Ovary (tissue), 7 donors: ENCODE measurements at regions not wholly inside any gene's neighbourhood (a gene's known extent, or its start where the extent isn't known, plus 50 kb on each side); places are given as distances from the start of the nearest gene placed in this dataset.
"Not testable (repeated sequence)": the region's sequence is repeated elsewhere in the genome, so short reads cannot be mapped to it uniquely, and the experiment has no call there.

ENCODE experiments used
- DNase-seq, 5 donors: peaks; one replicate each; pipeline ENCODE4 v3.0.0-alpha.2; 2019 to 2020
- H3K27ac ChIP-seq, 2 donors: fragments of 200-600 bp; one replicate each; pipeline versions ENCODE4 v1.5.1 to v1.8.0; 2019 to 2022
- H3K27me3 ChIP-seq: fragments of 200-600 bp; one replicate; pipeline ENCODE4 v1.8.0; 2022
- H3K36me3 ChIP-seq: fragments of 200-600 bp; sonication (generic); one replicate; pipeline ENCODE4 v1.5.1; 2019
- H3K4me1 ChIP-seq: one replicate; pipeline ENCODE4 v1.8.1; 2013; ENCODE audit warnings: mild to moderate bottlenecking, moderate library complexity; ENCODE audit not compliant: insufficient read depth
- H3K4me3 ChIP-seq: fragments of 200-600 bp; sonication (generic); one replicate; pipeline ENCODE4 v1.5.1; 2017
- H3K9me3 ChIP-seq, 2 donors: fragments of 200-600 bp in 1 of 2; sonication (generic) in 1 of 2; one replicate each; pipeline versions ENCODE4 v1.5.1 to v1.8.1; 2013 to 2019; ENCODE audit warnings: mild to moderate bottlenecking in 1 of 2, moderate library complexity in 1 of 2
- WGBS, 3 donors: extraction: QIAGEN DNeasy Blood & Tissue Kit in 1 of 3; methylation state at CpG; one replicate each; pipeline versions ENCODE4 v1.1.5 to v1.1.7; 2013 to 2017; 5-methylcytosine and 5-hydroxymethylcytosine counted together
- intact Hi-C, 4 donors: fragments of 100-400 bp; cut with DNase I; formaldehyde crosslinking; loops; one replicate each; pipeline versions ENCODE4 v1.11.0 to v1.15.1; 2022 to 2023
- donor health status: DM: no; HTN: no; CAD: no; lungs with moderate emphysema.
- donor health status: DM: no; HTN: no; CAD: no.
- donor health status: Bipolar disorder and iron deficiency.
- donor health status: DM: no; HTN: no; CAD: no.
- donor health status: DM: yes; HTN: yes; CAD: no.

DNA sequence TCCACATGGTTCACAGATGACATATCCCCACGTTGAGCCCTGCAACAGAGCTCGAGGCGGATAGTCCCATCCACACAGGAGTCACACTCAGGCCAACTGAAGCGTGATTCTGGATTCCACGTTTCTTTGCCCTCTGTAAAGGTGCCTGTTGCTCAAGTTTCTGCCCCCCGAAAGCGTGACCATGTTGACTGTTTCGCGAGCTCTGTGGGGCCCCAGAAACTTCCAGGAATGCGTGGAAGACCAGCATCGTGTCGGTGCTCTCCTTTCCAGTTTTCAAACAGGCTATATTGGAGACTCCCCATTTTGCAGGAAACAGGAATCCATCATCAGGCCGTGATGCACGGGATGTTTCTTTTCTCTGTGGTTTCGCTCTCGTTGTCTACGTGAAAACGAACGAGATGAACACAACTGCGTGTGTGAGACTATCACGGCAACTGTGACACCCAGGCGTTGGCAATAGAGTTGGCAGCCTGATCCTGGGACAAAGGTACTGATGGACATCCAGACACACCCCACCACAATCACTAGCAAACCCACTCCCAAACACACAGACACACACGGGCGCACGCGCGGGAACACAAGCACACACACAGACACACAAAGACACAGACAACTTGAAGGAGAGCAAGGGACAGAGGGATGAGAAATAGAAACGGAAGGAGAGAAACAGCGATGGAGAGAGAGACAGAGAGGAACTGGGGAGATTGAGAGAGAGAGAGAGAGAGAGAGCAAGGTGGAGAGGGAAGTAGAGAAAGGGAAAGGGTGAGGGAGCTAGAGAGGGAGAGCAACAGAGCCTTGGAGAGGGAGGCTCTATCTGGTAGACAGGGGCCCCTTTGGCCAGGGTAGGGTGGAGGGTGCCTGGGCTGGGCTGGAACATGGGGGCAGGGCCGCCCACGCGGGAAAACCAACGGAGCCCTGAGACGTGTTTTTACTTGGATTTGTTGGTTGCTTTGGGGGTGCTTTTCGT lies 1609.3 kb downstream of the SPATA31A7 start:
- intact Hi-C loops, H3K27me3 ChIP-seq, H3K9me3 ChIP-seq, H3K4me1 ChIP-seq, H3K36me3 ChIP-seq, H3K27ac ChIP-seq, H3K4me3 ChIP-seq: not testable (repeated sequence)
- WGBS, 3 donors = 19% methylated on average over 35 of the region's 35 CpGs
- DNase-seq = peak in 1 of 5 donors; percentile 34

DNA sequence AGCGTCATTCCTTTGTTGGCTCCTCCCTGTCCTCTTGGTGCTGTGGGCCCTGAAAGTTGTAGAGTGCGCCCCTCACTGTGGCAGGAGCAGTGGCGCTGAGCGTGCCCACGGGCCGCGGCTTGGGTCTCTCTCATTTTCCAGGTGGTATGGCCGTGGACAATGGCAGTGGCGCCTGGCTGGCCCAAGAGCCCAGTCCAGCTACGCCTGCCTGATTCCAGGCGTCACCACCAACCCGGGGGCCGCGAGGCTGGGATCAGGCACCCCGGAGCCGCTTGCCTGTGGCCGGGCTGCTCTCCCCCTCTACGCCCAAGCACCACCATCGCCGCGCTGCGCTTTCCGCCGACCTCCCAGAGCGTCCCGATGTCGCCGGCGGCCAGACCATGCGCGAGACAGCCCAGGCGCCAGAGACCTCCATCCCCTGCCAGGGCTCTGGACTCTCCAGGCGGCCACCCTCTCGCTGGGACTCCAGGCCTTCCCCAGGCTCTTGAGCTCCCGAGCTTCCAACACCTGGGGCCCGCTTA lies 1610.1 kb downstream of the SPATA31A7 start:
- H3K4me1 ChIP-seq, H3K36me3 ChIP-seq, intact Hi-C loops, H3K9me3 ChIP-seq, H3K27ac ChIP-seq, H3K27me3 ChIP-seq, H3K4me3 ChIP-seq: not testable (repeated sequence)
- peak in 1 of 5 donors; percentile 43 for DNase-seq
- WGBS, 3 donors = 15 to 17% (median 16%) methylated on average over 29 to 36 of the region's 36 CpGs

DNA sequence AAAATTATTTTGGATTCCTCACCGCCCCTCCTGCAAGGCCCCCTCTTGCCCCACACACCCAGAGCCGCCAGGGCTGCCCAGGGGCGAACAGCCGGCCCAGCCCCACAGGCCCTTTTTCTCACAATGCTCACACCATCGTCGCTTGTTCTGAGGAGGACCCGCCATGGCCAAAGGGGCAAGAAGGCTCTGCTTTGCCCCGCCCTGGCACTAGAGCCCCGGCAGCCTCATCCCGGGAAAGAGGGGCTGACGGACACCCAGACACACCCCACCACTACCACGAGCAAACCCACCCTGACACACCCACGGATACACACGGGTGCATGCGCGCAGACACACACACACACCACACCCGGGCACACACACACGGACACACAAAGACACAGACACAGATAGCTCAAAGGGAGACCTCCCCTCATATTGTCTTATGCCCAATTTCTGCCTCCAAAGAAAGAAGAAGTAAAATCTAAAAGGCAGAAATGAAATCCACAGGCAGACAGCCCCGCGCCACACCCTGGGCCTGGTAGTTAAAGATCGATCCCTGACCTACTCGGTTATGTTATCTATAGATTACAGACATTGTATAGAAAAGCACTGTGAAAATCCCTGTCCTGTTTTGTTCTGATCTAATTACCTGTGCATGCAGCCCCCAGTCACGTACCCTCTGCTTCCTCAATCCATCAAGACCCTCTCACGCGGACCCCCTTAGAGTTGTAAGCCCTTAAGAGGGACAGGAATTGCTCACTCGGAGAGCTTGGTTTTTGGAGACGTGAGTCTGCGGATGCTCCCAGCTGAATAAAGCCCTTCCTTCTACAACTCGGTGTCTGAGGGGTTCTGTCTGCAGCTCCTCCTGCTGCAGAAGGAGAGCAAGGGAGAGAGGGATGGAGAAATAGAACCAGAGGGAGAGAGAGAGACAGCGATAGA lies 1610.9 kb downstream of the SPATA31A7 start:
- H3K4me3 ChIP-seq = not testable (repeated sequence)

DNA sequence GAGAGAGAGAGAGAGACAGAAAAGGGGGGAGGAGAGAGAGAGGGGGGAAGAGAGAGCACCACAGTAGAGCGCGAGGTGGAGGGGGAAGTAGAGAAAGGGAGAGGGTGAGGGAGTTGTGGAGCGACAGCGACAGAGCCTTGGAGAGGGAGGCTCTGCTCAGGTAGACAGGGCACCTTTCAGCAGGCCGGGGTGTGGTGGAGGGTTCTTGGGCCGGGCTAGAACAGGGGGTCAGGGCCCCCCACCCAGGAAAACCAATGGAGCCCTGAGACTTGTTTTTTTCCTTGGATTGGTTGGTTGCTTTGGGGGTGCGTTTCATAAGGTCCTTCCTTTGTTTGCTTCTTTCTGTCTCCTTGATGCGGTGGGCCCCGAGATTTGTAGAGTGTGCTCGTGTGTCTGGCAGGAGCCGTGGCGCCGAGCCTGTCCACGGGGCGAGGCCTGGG lies 1611.6 kb downstream of the SPATA31A7 start:
- H3K4me3 ChIP-seq, DNase-seq, H3K4me1 ChIP-seq, H3K27me3 ChIP-seq, intact Hi-C loops, H3K9me3 ChIP-seq, H3K36me3 ChIP-seq, H3K27ac ChIP-seq: not testable (repeated sequence)
- WGBS, 3 donors = 27 to 34% (median 28%) methylated on average over 15 of the region's 15 CpGs

More for the DNA sequence above, 1610.9 kb downstream of the SPATA31A7 start:
- H3K4me1 ChIP-seq, H3K36me3 ChIP-seq, H3K9me3 ChIP-seq, H3K27ac ChIP-seq, H3K27me3 ChIP-seq, intact Hi-C loops: not testable (repeated sequence)
- peak in 1 of 5 donors; percentile 34 for DNase-seq
- 28 to 33% (median 29%) methylated on average over 29 to 30 of the region's 30 CpGs for WGBS, 3 donors

DNA sequence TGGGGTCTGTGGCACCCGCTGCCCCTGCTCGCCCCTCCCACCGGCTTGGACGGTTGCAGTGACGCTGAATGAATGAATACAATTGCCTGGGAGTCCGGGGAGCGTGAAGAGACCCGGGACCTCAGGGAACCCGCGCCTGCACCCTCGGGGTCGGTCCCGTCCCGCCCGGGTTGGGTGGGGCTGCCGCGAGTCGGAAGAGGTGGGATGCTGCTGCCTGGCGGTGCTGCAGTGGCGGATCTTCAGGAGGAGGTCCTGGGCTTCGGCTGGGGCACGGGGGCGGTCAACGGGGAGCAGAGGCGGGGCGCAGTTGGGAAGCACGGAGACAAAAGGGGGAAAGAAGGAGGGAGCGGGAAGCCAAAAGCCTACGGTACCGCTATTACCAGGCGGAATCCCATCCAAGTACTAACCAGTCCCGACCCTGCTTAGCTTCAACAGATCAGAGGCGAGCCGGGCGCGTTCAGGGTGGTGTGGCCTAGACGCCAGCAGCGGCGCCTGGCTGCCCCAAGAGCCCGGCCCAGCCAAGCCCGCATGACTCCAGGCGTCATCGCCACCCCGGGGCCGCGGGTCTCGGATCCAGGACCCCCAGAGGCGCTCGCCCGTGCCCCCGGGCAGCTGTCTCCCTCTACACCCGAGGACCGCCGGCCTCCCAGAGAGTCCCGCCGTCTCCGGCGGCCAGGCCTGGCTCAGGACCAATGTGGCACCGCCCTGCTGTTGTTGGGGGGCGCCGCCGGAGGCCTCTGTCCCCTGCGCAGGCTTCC lies 1612.3 kb downstream of the SPATA31A7 start:
- H3K36me3 ChIP-seq, H3K4me1 ChIP-seq, intact Hi-C loops, H3K27me3 ChIP-seq, H3K9me3 ChIP-seq, H3K27ac ChIP-seq: not testable (repeated sequence)
- WGBS, 3 donors = 2 to 7% (median 4%) methylated on average over 63 of the region's 63 CpGs
- peak; percentile 20 to 75 (median 61) for DNase-seq
- H3K4me3 ChIP-seq = peak overlapping the region; percentile 25

DNA sequence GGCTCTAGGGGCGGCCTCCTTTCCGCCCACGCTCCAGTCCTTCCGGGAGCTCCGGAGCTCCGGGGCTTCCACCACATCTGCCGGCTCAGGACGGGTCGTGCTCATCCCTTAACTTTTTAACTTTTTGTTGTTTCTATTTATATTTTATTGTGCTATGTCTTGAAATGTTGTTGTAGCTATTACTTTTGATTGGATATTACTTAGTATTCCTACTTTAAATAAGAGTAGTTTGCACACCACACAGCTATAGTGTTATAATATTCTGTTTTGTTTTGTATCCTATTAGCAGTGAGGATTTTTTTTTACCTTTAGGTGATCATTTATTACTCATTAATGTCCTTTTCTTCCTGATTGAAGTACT lies 1612.9 kb downstream of the SPATA31A7 start:
- intact Hi-C loops, H3K4me1 ChIP-seq, H3K9me3 ChIP-seq, DNase-seq, H3K27ac ChIP-seq, H3K27me3 ChIP-seq, H3K36me3 ChIP-seq: not testable (repeated sequence)
- peak overlapping the region; percentile 25 for H3K4me3 ChIP-seq
- WGBS, 3 donors = 8 to 17% (median 15%) methylated on average over 9 of the region's 9 CpGs

DNA sequence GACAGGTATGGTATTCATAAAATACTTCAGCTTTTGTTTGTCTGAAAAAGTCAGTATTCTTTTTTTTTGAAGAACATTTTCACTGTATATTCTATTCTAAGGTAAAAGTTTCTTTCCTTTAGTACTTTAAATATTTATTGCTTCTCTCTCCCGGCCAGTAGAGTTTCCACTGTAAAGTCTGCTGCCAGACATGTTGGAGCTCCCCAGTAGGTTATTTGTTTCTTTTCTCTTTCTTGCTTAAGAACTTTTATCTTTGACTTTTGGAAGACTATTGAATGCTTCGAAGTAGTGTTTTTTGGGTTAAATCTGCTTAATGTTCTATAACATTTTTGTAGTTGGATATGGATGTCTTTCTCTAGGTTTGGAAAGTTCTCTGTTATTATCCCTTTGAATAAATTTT lies 1613.3 kb downstream of the SPATA31A7 start:
- intact Hi-C loops, DNase-seq: not testable (repeated sequence)
- WGBS, 3 donors = 44 to 46% (median 45%) methylated on average over 2 of the region's 2 CpGs

DNA sequence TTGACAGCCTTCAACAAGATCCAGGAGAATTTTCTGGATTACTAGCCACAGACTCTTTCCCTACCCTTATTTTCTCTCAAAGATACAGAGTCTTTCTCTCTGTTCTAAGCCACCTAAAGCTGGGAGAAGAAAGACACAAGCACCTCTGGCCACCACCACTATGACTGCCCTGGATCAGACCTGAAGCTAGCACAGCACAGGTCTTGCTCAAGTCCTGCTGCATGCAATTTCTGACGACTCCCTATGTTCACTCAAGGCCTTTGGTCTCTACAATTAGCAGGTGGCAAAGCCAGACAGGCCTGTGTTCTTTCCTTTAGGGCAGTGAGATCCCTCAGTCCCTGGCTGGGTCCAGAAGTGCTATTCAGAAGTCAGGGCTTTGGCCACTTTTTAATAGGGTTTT lies 1614.5 kb downstream of the SPATA31A7 start:
- intact Hi-C loops, DNase-seq, H3K4me3 ChIP-seq, H3K36me3 ChIP-seq, H3K9me3 ChIP-seq, H3K27me3 ChIP-seq, H3K27ac ChIP-seq, H3K4me1 ChIP-seq: not testable (repeated sequence)
- WGBS, 3 donors = 20 to 30% (median 24%) methylated on average over 1 of the region's 1 CpG

More for the DNA sequence above, 1613.3 kb downstream of the SPATA31A7 start:
- not testable (repeated sequence) for H3K4me1 ChIP-seq, H3K36me3 ChIP-seq, H3K9me3 ChIP-seq, H3K4me3 ChIP-seq, H3K27me3 ChIP-seq, H3K27ac ChIP-seq

DNA sequence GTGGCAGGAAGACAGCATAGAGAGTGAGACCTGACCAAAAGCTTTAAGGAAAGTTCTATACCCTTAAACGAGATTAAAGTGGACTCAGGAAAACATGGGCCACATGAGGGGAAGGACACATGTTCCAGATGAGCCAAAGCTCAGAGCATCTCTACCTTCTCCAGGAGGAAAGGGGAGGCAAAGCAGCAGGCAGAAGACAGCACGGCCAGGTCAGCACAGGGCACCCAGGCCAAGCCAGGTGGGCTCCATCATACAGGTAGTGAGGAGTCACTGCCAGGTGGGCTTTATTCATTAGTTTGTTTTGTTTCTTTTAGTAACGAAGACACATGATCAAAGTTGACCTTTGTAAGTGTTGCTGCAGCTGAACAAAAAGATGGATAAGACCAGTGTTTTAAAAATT lies 1617.6 kb downstream of the SPATA31A7 start:
- H3K36me3 ChIP-seq, intact Hi-C loops, H3K4me1 ChIP-seq, H3K27ac ChIP-seq, H3K27me3 ChIP-seq, DNase-seq, H3K4me3 ChIP-seq, H3K9me3 ChIP-seq: not testable (repeated sequence)
- WGBS, 3 donors = 34 to 38% (median 36%) methylated on average over 3 of the region's 3 CpGs

DNA sequence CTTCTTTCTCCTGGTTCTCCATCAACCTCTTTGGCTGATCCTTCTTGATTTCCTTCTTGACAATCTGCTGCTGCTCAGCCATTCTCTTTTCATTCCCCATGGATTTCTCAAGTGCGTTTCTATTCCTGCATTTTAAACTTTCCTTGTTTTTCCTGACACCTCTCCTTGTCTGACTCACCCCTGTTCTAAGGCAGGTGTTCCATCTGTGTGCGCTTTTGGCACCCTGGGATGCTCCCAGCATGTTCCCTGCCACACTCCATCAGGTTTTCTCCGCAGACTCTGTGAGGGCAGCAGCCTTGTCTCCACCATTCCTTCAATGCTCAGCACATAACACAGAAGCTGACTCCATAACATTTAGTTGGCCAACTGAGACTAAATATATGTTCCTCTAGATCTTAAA lies 1618.2 kb downstream of the SPATA31A7 start:
- H3K27me3 ChIP-seq, H3K9me3 ChIP-seq, H3K4me1 ChIP-seq, intact Hi-C loops, H3K4me3 ChIP-seq, DNase-seq, H3K27ac ChIP-seq, H3K36me3 ChIP-seq: not testable (repeated sequence)
- WGBS, 3 donors = 60 to 62% (median 61%) methylated on average over 3 of the region's 3 CpGs

DNA sequence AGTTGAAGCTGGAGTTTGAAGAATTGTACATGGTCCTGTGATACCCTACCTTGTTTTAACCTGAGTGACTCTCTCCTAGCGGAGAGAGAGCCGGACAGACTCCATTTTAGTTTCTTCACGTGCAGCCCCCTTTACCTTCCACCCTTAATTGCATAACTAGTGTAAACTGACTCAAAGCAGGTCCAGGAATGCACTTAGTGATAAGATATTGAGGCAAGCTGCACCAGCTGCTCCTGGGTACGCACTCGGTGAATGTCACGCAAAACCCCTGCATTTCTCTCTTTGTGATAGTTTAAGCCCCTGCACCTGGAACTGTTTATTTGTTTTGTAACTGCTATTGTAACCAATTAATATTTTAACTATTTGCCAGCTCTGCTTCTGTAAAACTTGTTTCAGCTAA lies 1620.5 kb downstream of the SPATA31A7 start:
- H3K4me1 ChIP-seq, H3K36me3 ChIP-seq, H3K27ac ChIP-seq, DNase-seq, H3K9me3 ChIP-seq, intact Hi-C loops, H3K27me3 ChIP-seq, H3K4me3 ChIP-seq: not testable (repeated sequence)
- 44 to 73% (median 59%) methylated on average over 6 of the region's 6 CpGs for WGBS, 3 donors
